ENCODE measurements at regions not wholly inside any gene's neighbourhood (a gene's known extent, or its start where the extent isn't known, plus 50 kb on each side); places are given as distances from the start of the nearest gene placed in this dataset.

GRCh38 chr5:118700510-118700909, 287.8 kb downstream of the DTWD2 start:
- H3K79me2 ChIP-seq (ENCODE audit: insufficient read depth, low read length): no peaks in the 10 kb centered on the region
- H3T11ph ChIP-seq (ENCODE audit: low read length): no peak overlapping the region
- no peaks in the 10 kb centered on the region for H4K20me1 ChIP-seq (ENCODE audit: control insufficient read depth, insufficient read depth, insufficient read length)
- H2BK12ac ChIP-seq (ENCODE audit: insufficient read length, low read depth, low read length): no peak overlapping the region
- no peaks in the 10 kb centered on the region for H3K4me1 ChIP-seq (ENCODE audit: insufficient read depth, low read length)
- H3K14ac ChIP-seq (ENCODE audit: insufficient read depth, low read length): no peak overlapping the region
- no peak overlapping the region for H3K27ac ChIP-seq (ENCODE audit: insufficient read length, low read depth, low read length)
- H3K23me2 ChIP-seq (ENCODE audit: insufficient read length, low read depth, low read length, poor library complexity, severe bottlenecking): no peaks in the 10 kb centered on the region
- no peak overlapping the region for H2AK5ac ChIP-seq (ENCODE audit: insufficient read length, low read length)
- no peak overlapping the region for H3K4ac ChIP-seq (ENCODE audit: low read depth, low read length)
- DNase-seq: no peak
- Mint-ChIP-seq H3K36me3 (ENCODE audit: insufficient read depth in 1 of 3, low read depth in 3 of 3) (peaks cover 20 to 33% (median 22%) of the 10 kb centered on the region in 3 experiments), H3K4me1 (no peaks in the 10 kb centered on the region), H3K4me3 (no peak overlapping the region), H3K27ac (no peak overlapping the region), H3K9me3 (peaks cover 34 to 35% of the 10 kb centered on the region in 2 experiments), H3K27me3 (ENCODE audit: low read depth) (no peaks in the 10 kb centered on the region; the same call in 1 of the 2 replicates)
- no peak overlapping the region for H4K8ac ChIP-seq (replicated peaks; ENCODE audit: insufficient read length, low read depth, low read length)
- H3K18ac ChIP-seq (ENCODE audit: insufficient read length, low read depth, low read length): no peak overlapping the region
- no peak overlapping the region for H2BK120ac ChIP-seq (ENCODE audit: low read depth, low read length, poor library complexity, severe bottlenecking)
- no peak overlapping the region for H4K5ac ChIP-seq (ENCODE audit: insufficient read length, low read depth, low read length)
- H3K23ac ChIP-seq (ENCODE audit: insufficient read length, low read depth, low read length): no peak overlapping the region
- H2BK15ac ChIP-seq (ENCODE audit: low read depth, low read length): no peak overlapping the region
- no peak overlapping the region for H2AFZ ChIP-seq (ENCODE audit: low read length)
- H3K27me3 ChIP-seq (ENCODE audit: insufficient read depth, low read length): no peaks in the 10 kb centered on the region
- no peak overlapping the region for H2BK20ac ChIP-seq (ENCODE audit: low read depth, low read length, poor library complexity, severe bottlenecking)
- no peak for TF ChIP-seq CTCF (conservative IDR thresholded peaks at IDR 0.05)
- no CpG with 5 or more reads among the region's 2 CpGs for WGBS (ENCODE audit: extremely low coverage, insufficient read length, low lambda C conversion rate)
- H4K91ac ChIP-seq (ENCODE audit: insufficient read length, low read depth, low read length): no peak overlapping the region
- no peak overlapping the region for H3K9ac ChIP-seq (ENCODE audit: extremely low read depth, insufficient read length, low read length)
- no peak overlapping the region for H3K4me2 ChIP-seq (ENCODE audit: insufficient read depth, insufficient read length, low read length)
- no peaks in the 10 kb centered on the region for H3K9me3 ChIP-seq (ENCODE audit: control insufficient read depth, low read depth, low read length)
- no peak overlapping the region for H2BK5ac ChIP-seq (ENCODE audit: insufficient read length, low read length)
- no peaks in the 10 kb centered on the region for H3K79me1 ChIP-seq (ENCODE audit: insufficient read depth, low read depth, low read length, poor library complexity, severe bottlenecking)
- no peak overlapping the region for H3K56ac ChIP-seq (ENCODE audit: insufficient read length, low read depth, low read length)
